ENCODE measurements at regions not wholly inside any gene's neighbourhood (a gene's known extent, or its start where the extent isn't known, plus 50 kb on each side); places are given as distances from the start of the nearest gene placed in this dataset.

- DNase-seq, result no peak
Measured at GRCh38 chr12:124393414-124393790, 98.5 kb downstream of the RFLNA start.

- no peak for DNase-seq
Measured at GRCh38 chr12:124392667-124393413, 97.9 kb downstream of the RFLNA start.

DNA sequence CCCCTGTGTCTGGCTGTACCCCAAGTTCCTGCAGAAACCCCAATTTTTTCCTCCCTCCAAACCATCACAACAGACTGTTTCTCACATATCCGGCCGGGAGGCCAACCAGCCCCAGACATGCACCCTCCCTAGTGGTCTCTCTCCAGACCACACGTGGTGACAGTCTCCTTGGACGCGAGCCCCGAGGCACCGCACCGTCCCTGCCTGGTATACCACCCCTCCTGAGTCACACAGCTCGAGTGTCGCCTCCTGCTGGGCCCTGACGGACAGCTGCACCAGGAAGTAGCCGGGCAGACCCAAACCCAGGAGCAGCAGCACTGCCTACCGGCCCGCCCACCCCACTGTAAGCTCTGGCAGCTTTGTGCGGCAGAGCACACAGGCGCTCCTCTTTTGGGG is 97.4 kb downstream of the RFLNA start:
- DNase-seq, result peak in 1 of 2 donors; percentile 7

GRCh38 chr12:124391340-124392261 is 96.7 kb downstream of the RFLNA start:
- peak; percentile 28 to 70 for DNase-seq

DNA sequence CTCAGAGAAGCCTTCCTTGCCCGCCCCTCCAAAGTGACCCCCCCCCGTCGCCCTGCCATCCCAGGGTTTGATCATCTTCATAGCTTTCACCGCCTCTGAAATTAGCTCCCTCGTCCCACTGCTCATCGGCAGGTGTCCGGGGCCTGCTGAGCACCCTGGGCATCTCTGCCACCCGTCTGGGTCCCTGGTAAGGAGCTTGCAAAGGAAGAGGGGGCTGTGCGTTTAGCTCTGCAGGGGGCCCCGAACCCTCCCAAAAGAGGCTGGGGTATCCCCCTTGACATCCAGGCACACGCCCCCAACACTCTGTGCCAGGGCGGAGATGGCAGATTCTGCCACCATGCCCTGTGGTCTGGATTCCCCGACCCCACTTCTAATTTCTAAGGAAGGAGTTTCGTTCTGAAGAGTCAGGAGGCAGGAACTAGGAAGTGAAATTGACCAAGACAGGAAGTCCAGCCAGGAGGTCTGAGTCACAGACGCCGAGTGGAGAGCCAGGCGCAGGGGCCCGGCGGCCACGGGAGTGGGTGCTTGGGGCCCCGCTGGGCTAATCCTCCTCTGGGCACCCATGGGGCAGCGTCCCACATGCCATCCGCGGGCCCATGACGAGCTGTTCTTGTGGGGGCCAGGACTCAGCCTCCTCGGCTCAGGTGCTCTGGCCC is 95.7 kb downstream of the RFLNA start:
- peak in 1 of 2 donors; percentile 59 for DNase-seq

DNA sequence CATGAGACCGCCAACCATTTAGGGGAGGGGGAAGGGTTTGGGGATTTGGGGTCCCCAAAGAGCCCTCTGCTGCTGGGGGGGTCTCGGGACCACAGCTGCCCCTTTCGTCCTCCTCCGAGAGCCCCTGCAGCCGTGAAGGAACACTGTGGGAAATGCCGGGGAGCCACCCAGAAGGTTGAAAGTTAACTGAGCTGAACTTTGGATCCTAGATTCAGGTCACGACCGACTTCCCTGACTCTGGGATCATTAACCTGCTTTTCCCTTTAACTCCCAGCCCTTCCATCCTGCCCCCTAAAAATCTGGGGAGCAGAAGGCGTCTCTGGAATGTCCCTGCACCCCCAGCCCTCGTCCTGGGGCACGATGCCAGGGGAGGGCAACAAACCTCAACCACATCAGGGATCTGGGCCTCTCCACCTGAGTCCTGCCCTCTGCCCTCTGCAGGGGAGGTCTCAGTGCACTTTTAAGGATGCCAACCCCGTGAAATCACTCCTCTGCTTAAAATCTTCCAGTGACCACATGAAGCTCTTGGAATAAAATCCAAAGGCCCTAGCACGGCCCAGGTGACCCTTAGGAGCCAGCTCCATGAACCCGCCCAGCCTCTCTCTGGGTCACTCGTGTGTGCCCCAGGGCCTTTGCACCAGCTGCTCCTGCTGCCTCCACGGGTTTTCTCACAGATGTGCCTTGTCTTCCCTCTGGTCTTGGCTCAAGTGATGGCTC is 95.0 kb downstream of the RFLNA start:
- DNase-seq, result no peak

- peak; percentile 59 to 61 for DNase-seq
Measured at GRCh38 chr12:124389138-124389724, 94.3 kb downstream of the RFLNA start.

DNA sequence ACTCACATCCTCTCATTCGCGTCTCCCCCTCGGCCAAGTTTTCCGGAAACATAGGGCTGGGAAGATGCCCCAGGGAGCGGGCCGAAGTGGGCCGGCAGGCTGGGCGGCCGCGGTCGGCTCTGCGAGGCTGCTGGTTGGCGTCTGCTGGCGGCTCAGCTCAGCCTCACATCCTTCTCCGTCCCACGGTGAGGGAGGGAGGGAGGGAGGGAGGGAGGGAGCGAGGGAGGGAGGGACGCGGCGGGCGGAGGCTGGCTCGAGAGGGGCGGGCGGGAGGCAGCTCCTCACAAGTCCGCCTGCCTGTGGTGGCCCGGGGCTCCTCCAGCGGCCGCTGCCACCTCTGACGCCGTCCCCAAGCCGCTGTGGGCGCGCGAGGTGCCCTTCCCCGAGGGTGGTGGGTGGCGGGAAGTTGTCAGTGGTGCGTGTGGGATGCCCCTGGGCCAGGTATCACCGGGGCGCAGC is 93.8 kb downstream of the RFLNA start:
- peak; percentile 45 to 47 for DNase-seq

- DNase-seq, result no peak
Measured at GRCh38 chr12:124388038-124388671, 93.3 kb downstream of the RFLNA start.

GRCh38 chr12:124387528-124387911 is 92.6 kb downstream of the RFLNA start:
- no peak for DNase-seq

DNA sequence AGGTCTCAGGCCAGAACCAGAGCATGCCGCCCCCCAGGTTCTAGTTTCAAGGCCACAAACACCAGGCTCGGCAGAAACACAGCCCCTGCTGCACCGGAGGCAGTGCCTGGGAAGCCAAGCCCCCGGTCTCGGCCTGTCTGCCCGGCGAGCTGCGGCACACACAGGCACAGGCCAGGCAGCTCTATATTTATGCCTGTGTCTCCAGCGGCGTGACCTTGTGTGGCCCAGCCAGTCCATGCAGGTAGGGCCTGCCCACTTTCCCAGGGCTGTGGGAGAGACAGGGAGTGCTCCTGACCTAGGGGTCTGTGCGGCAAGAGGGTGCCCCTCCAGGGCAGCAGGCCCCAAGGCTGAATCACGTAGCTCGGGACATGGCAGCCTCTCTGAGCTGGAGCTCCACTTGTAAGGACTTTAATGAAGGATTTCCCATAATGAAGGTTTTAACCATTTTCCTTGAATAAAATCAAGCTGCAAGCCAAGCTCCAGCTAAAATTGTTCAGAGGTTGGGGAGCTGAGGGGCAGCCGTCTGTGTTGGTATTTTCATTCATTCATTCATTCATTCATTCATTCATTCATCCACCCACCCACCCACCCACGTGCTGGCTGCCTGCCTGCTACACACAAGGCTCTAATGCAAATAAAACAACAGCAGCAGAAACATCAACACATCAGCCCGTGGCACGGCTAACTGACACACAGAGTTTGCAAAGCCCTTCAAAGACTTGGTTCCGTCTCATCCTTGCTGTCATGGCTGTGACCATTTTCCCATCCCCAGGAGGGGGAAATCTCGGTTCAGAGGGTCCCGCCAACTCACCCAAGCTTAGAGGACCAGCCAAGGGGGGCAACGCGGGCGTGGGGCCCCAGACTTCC is 92.0 kb downstream of the RFLNA start:
- no peak for DNase-seq

- DNase-seq, result no peak
Measured at GRCh38 chr12:124386059-124386458, 91.2 kb downstream of the RFLNA start.

GRCh38 chr12:124385219-124385969 is 90.5 kb downstream of the RFLNA start:
- no peak for DNase-seq

DNA sequence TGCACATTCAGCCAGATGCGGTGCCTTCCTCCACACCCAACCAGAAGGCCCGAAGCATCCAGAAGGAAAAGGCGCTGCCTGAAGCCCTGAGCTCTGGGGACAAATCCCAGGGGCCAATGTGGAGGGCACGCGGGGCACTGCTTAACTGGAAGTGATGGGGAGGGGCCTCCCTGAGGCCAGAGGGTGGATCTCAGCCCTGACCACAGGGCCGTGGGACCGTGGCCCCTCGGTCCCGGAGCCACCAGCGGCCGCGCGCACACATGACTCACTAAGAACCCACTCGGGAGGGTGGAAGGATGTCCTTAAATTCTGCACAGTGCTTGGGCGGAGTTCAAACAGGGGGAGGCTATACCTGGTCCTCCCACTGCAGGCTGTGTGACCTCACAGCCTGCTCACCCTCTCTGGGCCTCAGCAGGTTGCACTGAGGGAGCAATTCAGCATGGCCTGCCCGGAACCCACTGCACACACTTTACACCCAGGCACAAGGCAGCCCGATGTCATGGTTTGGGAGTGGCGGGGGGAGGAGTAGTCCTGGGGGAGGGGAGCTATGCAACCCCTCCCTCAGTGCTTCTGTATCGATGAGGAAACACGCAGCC is 89.5 kb downstream of the RFLNA start:
- no peak for DNase-seq

DNA sequence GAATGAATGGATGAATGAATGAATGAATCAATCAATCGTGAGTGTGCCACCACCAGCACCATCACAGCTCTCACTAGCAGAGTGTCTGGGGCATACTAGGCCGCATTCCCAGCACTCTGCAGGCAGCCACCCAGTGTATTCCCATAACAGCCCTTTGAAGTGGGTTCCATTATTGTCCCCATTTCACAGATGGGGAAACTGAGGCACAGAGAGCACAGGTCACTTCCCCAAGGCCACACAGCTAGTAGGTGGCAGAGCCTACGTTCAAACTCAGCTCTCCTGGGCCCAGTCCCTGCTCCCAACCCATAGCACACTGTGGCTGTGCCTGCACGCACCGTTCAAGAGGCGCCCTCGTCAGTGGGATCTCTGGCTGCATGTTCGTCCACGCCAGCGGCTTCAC is 88.1 kb downstream of the RFLNA start:
- no peak for DNase-seq

DNA sequence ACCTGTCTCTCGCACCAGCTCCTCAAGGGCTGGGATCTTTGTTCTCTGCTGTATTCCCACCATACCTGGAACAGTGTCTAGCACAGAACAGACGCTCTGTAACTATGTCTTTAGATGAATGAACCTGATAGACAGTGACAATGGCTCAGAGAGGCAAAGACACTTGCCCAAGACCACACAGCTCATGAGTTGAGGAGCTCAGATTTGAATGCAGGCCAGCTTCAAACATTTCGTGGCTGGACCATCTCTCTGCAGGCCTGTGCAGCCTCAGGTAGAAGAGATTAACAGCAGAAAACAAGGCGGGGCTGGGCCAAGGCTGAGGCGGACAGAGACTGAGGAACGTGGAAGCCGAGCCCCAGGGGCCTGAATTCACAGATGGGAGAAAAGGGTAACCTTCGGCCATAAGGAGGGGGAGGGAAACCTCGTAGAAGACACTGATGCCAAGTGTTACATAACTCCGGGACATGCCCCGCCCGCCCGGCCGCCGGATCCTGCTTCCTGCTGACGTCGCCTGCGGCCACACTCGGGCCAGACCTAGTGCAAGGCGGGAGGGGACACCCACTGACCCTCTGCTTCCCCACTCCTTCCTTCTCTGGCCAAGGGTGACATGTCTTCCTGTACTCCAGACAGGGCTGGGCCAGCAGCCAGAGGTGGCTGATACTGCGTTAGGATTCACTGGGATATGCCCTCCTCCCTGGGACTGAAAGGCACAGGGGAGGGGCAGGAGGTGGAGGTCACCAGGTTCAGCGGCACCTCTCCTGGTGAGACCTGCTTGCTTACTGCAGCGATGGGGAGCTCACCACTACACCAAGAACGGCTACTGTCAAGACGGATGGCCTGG is 86.8 kb downstream of the RFLNA start:
- peak in 1 of 2 donors; percentile 55 for DNase-seq

DNA sequence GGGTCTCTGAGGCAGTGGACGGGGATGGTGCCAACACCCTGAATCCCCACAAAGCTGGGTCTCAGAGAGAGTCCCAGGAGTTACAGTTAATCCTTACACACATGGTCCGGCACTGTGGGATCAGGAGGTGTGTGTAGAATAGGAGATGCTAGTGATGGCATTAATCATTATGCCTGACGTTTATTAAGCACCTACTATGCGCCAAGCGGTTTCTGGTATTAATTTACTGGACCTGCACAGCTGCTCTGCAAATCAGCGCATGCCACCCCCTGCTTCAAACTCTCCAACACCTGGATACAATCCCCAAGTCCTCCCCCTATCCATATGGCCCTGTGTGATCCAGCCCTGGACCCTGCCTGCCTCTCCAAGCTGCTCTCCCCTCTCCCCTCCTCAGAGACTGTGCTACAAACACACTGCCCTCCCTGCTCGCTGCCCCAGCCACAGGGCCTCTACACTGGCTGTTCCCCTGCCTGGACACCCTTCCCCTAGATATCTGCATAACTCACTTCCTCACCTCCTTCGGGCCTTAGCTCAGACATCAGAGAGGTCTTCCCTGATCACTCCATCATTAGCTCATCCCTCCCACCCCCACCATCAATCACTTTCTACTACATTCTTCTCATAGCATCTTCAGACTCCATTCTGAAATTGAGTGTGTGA is 86.0 kb downstream of the RFLNA start:
- no peak for DNase-seq
